NCI-H748 (cell line): ENCODE measurements at regions not wholly inside any gene's neighbourhood (a gene's known extent, or its start where the extent isn't known, plus 50 kb on each side); places are given as distances from the start of the nearest gene placed in this dataset.

Experiments used
- DNase-seq: peaks from one replicate; lab custom pipeline; 2025; ENCODE audit not compliant: unreplicated experiment; lab: John Stamatoyannopoulos, UW

DNA sequence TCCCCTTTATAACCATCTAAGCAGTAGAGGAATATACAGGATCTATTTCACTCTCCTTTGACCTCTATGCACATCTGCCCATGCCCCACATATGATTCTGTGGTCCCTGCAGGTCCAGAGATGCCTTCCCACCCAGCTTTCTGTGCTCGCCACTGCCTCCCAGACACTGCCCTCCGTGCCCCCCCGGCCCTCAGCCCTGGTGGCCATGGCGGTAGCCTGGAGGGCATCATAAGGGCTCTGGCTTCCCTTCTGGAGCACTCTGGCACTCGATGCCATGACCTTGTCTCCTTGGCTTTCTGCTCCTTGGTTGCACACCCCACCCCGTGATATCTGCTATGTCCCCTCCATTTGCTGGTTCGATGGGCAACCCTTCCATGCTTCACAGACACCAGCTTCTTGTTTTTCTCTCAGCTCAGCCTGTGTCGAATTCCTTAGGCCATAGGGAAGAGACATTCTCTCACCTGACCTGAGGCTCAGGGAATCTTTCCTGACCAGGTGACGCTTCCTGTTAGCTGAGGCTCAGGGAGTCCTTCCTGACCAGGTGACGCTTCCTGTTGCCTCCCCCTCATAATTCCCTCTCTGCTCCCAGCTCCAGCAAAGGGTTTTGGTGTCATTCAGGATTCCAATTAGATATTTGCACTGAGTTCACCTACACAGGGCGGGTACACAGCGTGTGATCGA, 100.4 kb upstream of the GLI3 start:
- DNase-seq, result no peak

DNA sequence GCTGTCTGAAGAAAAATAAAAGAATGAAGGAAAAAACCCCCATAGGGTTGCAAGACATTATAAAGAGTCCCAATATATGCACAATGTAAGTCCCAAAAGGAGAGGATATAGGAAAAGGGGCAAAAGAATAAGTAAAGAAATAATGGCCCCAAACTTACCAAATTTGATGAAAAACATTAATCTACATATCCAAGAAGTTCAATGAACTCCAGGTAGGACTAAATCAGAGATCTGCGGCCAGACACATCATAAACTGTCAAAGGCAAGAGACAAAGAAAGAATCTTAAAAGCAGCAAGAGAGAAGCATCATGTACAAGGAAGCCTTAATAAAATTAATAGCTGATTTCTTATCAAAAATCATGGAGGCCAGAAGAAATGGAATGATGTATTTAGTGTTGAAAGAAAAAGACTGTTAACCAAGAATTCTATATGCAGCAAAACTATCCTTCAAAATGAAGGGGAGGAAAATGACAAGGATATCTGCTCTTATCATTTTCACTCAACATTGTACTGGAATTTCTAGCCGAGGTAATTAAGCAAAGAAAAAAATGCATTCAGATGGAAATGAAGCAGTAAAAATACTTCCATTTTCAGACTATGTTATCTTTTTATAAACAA, 95.7 kb upstream of the GLI3 start:
- no peak for DNase-seq

DNA sequence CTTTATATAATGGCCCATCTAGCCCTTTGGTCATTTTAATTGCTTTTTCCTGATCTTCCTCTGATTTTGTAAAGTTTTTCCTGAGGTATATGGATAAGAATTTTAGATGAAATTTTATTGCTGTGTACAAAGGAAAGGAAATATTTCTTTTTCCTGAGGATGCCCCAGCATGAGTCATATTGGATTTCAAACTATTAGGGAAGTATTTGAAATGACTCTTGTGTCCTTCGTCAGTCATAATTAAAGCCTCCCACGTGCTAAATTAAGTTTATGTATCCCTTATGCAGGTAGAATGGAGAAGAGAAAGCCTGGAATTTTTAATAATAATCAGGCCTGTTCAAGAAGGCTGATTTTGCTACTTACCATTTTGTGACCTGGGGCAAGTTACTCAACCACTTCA, 82.6 kb upstream of the GLI3 start:
- no peak for DNase-seq

DNA sequence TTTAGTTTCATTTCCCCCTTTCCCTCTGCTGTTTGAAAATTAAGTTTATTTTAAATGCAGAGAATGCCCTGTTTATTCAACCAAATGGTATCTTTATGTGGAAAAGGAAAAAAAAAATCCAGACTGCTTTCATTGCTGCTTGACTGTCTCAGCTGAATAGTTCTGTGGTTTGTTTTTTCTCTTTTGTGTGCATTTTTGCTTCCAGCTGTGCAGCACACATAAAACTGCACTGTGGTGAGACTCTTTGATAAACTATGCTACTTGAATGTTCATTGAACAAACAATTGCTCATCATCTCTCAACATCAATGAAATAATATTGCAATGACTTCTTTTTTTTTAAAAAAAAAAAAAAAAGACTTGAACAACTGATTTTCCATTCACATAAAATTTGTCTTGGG, 78.6 kb upstream of the GLI3 start:
- DNase-seq, result no peak

DNA sequence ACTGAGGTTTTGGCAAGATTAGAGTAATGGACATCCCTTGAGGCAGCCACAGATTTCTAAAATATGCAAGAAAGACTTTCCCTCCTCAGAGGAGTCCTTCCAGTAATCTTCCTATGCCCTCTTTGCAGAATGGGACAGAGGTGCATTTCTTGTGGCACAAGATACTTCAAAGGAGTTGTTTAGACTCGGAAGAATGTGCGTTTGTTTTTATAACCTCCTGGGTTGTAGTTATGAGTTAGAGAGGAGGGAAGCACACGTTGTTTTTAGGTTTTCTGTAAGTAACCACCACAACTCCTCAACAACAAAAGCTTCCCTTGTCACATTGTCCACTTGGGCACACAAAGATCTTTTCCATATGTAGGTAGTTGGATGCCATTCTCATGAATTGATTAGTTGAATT, 78.1 kb upstream of the GLI3 start:
- no peak for DNase-seq

DNA sequence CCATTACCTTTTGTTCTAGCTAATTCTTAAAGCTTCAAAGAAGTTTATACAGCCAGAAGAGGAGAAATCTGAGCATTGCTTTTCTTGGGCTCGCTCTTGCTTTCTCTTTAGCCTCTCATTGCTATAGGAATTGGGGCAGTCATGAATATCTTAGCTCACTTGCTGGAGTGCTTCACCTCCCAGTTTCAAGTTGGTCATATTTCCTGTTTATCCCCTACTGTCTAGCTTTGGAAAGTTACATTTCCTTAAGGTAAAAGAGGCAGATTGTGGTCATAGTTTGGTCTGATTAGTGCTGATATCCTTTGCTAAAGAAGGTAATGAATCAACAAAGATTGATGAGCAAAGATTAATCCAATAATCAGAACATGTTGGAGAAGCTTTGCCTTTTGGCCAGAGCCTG, 77.7 kb upstream of the GLI3 start:
- DNase-seq, result no peak

DNA sequence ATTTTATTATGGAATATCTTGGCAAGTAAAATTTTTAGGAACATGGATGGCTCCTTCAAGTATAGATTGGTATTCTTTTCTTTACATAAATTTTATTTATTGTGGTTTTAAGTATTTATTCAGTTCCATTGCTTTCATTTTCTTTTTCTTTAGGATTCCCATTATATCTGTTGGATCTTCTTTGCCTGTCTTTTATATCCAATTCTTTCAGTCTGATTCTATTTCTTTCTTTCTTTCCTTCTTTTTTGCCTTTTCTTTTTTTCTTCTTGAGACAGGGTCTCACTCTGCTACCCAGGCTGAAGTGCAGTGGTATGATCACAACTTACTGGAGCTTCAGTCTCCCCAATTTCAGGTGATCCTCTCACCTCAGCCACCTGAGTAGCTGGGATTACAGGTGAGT, 74.2 kb upstream of the GLI3 start:
- DNase-seq, result no peak

DNA sequence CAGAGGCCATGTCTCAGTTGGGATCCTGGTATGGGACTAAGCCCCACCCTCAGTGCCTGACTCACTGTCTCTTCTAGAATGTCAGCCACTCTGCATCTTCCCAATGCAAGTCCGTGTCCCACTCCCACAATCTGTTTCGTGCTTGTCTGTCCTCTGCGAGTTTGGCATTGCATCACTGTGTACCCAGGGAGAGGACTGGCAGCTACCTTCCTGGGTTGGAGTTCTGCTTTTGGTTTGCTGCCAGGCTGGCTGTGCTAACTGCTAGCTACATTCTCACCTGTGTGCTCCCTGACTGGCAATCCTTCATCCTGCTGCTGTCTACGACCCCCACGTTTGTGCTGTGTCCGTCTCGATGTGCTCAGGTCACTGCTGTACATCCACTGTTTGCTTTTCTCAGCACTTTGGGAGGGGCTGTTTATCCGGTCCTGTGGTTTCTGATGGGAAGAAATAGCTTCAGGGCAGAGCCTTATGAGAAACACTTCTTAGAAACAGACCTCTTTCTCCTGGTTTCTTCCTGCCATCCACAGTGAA, 56.0 kb upstream of the GLI3 start:
- DNase-seq, result no peak

DNA sequence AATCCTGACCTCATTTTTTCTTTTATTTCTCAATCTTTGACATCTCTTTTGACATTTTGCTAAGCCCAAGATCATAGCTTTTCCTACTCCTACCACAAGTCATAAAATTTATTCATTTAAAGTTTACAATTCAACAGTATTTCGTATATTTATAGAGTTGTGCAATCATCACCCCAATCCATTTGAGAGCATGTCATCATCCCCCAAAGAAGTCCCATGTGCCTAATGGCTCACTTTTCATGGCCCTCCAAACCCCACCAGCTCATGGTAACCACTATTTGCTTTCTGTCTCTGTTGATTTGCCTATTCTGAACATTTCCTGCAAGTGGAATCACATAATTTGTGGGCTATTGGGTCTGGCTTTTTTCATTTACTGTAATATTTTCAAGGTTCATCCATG, 52.5 kb upstream of the GLI3 start:
- no peak for DNase-seq
